Lower leg skin (tissue), 3 donors: ENCODE measurements at regions not wholly inside any gene's neighbourhood (a gene's known extent, or its start where the extent isn't known, plus 50 kb on each side); places are given as distances from the start of the nearest gene placed in this dataset.

ENCODE experiments used
- POLR2A ChIP-seq, 2 donors: fragments of 450-650 bp; IDR thresholded peaks; one replicate each; pipeline ENCODE4 v1.6.1; 2016 to 2017; ENCODE audit warnings: antibody characterized with exemption in 2 of 2, mild to moderate bottlenecking in 1 of 2, moderate library complexity in 1 of 2
- TF ChIP-seq, protein P1 (sequence below), 3 donors: fragments of 450-650 bp; IDR thresholded peaks; one replicate each; pipeline ENCODE4 v1.5.1; 2016; ENCODE audit warnings: antibody characterized with exemption in 3 of 3, mild to moderate bottlenecking in 3 of 3, moderate library complexity in 2 of 3

DNA sequence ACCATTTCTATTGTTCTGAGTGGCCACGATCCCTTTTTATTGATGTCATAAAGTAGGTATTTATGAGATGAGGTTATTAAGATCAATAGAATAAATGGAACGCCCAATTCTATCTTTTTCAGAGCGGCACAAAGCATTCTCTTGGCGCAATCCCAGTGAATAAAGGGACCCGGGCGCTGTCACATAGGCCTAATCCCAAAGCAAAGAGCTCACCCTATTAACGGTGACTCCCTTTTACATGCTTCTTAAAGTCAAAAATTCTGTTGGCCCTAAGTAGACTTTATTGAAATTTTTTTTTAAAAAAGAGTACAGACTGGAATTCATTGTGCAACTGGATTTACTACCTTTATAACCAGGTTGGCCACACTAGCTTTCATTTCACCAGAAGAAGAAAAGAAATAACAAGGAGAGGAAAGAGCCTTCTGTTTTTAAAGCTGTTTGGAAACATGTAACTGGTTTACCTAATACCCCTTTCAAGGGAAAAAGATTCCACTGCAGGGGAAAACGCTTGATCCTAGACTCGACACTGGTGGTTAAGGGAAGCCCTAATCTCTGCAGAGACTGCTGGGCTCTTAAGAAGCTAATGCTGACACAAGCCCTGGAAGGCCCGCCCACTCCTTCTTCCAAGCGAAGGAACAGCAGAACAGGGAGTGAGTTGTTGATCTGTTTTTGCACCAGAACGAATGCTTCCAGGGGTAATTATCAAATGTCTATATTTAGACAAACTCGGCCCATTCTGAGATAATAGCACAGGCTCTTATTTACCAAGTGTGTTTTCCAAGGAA, 381.2 kb downstream of the BCL11B start:
- TF ChIP-seq, protein P1, sequence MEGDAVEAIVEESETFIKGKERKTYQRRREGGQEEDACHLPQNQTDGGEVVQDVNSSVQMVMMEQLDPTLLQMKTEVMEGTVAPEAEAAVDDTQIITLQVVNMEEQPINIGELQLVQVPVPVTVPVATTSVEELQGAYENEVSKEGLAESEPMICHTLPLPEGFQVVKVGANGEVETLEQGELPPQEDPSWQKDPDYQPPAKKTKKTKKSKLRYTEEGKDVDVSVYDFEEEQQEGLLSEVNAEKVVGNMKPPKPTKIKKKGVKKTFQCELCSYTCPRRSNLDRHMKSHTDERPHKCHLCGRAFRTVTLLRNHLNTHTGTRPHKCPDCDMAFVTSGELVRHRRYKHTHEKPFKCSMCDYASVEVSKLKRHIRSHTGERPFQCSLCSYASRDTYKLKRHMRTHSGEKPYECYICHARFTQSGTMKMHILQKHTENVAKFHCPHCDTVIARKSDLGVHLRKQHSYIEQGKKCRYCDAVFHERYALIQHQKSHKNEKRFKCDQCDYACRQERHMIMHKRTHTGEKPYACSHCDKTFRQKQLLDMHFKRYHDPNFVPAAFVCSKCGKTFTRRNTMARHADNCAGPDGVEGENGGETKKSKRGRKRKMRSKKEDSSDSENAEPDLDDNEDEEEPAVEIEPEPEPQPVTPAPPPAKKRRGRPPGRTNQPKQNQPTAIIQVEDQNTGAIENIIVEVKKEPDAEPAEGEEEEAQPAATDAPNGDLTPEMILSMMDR (IDR thresholded peaks at IDR 0.05), result no peak
- TF ChIP-seq POLR2A (IDR thresholded peaks at IDR 0.05), result no peak
